HCT116 (cell line): ENCODE measurements at regions not wholly inside any gene's neighbourhood (a gene's known extent, or its start where the extent isn't known, plus 50 kb on each side); places are given as distances from the start of the nearest gene placed in this dataset.

ENCODE experiments used
- CTCF ChIP-seq, 3 experiments: fragments of 200-600 bp in 1 of 3; sonication (generic) in 1 of 3; IDR thresholded peaks in 2 of 3; conservative IDR thresholded peaks in 1 of 3; 2 replicates each; pipeline ENCODE4 v1.5.1; 2012 to 2017; ENCODE audit warnings: low read depth in 2 of 3, low read length in 2 of 3, antibody characterized with exemption in 1 of 3, borderline replicate concordance in 1 of 3, control low read depth in 1 of 3, mild to moderate bottlenecking in 1 of 3, mixed read lengths in 1 of 3, mixed run types in 1 of 3, moderate library complexity in 1 of 3; ENCODE audit not compliant: insufficient read depth in 1 of 3
- EZH2 ChIP-seq: fragments of 200-600 bp; sonication (generic); IDR thresholded peaks from 2 replicates; pipeline ENCODE4 v1.6.1; 2017; ENCODE audit warnings: antibody characterized with exemption, mixed run types
- JUND ChIP-seq: IDR thresholded peaks from 2 replicates; pipeline ENCODE4 v1.6.1; 2012
- POLR2AphosphoS5 ChIP-seq: IDR thresholded peaks from 2 replicates; pipeline ENCODE4 v1.6.1; 2011; ENCODE audit warnings: mild to moderate bottlenecking, low read depth, low read length, moderate library complexity
- SIN3A ChIP-seq: IDR thresholded peaks from 2 replicates; pipeline ENCODE4 v1.6.1; 2012; ENCODE audit warnings: low read depth
- YY1 ChIP-seq: IDR thresholded peaks from 2 replicates; pipeline ENCODE4 v1.6.1; 2011; ENCODE audit warnings: low read length, low read depth, moderate library complexity, mild to moderate bottlenecking; ENCODE audit not compliant: insufficient replicate concordance; ENCODE audit errors: extremely low read depth
- TF ChIP-seq, protein P1 (sequence below): IDR thresholded peaks from 2 replicates; pipeline ENCODE4 v1.6.1; 2012

GRCh38 chr4:45324455-45325417 lies 598.4 kb upstream of the GNPDA2 start:
- TF ChIP-seq CTCF (IDR thresholded peaks at IDR 0.05 in 2 of 3, conservative IDR thresholded peaks at IDR 0.05 in 1 of 3; ENCODE audit: borderline replicate concordance in 1 of 3, insufficient read depth in 1 of 3, low read depth in 2 of 3, low read length in 2 of 3) (no peak), SIN3A (no peak), JUND (no peak), YY1 (no peak), POLR2AphosphoS5 (no peak), EZH2 (no peak)
- TF ChIP-seq, protein P1, sequence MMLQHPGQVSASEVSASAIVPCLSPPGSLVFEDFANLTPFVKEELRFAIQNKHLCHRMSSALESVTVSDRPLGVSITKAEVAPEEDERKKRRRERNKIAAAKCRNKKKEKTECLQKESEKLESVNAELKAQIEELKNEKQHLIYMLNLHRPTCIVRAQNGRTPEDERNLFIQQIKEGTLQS: no peak
